Esophagus squamous epithelium (tissue), 4 donors: ENCODE measurements at regions not wholly inside any gene's neighbourhood (a gene's known extent, or its start where the extent isn't known, plus 50 kb on each side); places are given as distances from the start of the nearest gene placed in this dataset.

Experiments
- CTCF ChIP-seq, 6 experiments: fragments of 450-650 bp in 4 of 6; fragments of 200-600 bp in 2 of 6; sonication (generic) in 2 of 6; IDR thresholded peaks; one replicate each; pipeline ENCODE4 v1.5.1; 2016 to 2019; ENCODE audit warnings: antibody characterized with exemption in 6 of 6, mild to moderate bottlenecking in 4 of 6, moderate library complexity in 4 of 6
- POLR2A ChIP-seq, 4 donors: fragments of 450-650 bp; IDR thresholded peaks; one replicate each; pipeline ENCODE4 v1.6.1; 2017; ENCODE audit warnings: antibody characterized with exemption in 4 of 4, mild to moderate bottlenecking in 4 of 4, moderate library complexity in 3 of 4

DNA sequence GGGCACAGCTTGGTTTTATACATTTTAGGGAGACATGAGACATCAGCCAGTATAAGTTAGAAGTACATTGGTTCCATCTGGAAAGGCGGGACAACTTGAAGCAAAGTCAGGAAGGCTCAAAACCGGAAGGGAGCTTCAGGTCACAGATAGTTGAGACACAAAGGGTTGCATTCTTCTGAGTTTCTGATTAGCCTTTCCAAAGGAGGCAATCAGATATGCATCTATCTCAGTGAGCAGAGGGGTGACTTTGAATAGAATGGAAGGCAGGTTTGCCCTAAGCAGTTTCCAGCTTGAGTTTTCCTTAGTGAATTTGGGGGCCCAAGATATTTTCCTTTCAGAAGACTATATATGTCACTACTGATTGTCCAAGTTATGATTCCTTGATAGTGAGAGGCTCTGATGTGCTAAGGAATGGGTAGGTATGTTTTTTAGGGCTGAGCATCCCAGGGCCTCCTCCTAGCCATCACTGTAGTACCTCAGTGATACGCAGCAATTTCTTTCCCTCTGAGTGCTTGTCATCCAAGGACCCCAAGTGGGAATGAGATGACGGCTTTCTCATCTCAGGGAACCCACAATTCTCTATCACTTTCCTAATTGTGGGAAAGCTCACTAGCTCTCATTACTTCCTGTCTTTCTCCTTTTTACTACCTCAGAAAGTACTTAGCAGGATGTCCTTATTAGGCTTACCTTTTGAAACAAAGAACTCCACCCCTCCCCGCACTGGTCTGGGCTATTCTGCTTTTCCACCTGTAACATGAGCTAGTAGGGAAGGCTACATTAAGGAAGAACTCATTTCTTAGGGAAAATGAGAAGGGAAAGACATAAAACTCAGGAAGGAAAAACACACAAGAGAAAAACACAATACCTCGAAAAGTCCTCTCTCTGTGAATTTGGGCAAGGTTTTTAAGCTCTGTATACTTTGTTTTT, 632.7 kb downstream of the RAPGEF2 start:
- no peak for TF ChIP-seq CTCF (IDR thresholded peaks at IDR 0.05)
- no peak for TF ChIP-seq POLR2A (IDR thresholded peaks at IDR 0.05)
